Activated CD4-positive, alpha-beta T cell treated with anti-CD3 and anti-CD28 coated beads, Interleukin-2, amount 50 U/mL, for 1 hour (primary cell): ENCODE measurements at regions not wholly inside any gene's neighbourhood (a gene's known extent, or its start where the extent isn't known, plus 50 kb on each side); places are given as distances from the start of the nearest gene placed in this dataset.
"Not testable (repeated sequence)": the region's sequence is repeated elsewhere in the genome, so short reads cannot be mapped to it uniquely, and the experiment has no call there.

Experiments used
- DNase-seq: peaks from one replicate; pipeline ENCODE4 v3.0.0-alpha.2; 2020

GRCh38 chrX:136975684-136976470 lies 57.9 kb downstream of the GPR101 start:
- DNase-seq = no peak

DNA sequence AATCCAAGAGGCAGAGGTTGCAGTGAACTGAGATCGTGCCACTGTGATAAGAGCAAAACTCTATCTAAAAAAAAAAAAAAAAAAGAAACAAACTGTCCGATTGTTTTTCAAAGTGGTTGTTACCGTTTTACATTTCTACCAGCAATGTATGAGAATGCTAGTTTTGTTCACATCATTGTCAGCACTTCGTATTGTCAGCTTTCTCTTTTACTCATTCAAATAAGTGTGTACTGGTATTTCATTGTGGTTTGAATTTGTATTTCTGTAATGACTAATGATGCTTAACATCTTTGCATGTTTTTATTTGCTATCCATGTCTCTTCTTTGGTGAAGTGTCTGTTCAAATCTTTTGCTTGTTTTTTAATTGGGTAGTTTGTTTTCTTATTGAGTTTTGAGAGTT lies 65.8 kb downstream of the GPR101 start:
- no peak for DNase-seq

DNA sequence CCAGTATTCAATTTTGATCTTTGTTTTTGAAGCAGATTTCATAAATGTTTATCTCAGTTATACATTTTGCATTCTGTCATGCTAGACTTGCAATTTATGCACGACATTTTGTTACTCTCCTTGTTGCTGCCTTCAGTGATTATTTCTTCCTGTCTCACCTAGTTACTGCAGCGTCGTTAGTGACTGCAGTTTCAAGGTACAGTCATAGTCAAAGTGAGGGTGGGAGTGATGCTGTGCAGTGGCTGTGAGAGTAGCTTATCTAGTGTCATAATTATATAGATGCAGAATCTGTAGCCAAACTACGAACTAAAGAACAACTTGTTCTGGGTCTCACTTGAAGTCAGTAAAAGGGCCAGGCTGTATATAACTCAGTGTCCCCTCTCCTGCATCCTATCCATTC lies 69.8 kb downstream of the GPR101 start:
- no peak for DNase-seq

DNA sequence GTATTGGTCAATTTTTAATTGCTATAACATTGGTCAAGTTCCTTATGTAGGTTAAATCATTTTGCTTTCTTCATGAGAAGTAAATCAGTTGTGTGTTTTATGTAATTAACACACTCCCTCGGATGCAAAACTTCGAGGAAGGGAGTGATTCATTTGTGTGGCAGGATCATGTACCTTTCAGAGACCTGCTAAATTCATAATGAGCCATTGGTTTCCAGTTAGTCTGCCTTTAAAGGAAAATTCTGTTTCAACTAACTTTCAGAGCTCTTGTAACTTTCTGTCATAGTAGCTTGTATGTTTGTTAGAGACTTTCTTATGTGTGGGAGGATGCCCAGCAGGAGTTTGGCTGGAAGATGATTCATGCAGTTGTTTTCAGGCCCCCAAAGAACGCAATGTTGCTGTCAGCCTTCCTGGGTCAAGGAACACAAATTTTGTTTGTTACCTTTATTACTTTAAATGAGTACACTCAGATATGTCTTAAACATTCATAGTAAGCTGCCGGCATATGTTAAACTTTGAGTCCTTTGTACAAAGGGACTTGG lies 72.1 kb downstream of the GPR101 start:
- no peak for DNase-seq

DNA sequence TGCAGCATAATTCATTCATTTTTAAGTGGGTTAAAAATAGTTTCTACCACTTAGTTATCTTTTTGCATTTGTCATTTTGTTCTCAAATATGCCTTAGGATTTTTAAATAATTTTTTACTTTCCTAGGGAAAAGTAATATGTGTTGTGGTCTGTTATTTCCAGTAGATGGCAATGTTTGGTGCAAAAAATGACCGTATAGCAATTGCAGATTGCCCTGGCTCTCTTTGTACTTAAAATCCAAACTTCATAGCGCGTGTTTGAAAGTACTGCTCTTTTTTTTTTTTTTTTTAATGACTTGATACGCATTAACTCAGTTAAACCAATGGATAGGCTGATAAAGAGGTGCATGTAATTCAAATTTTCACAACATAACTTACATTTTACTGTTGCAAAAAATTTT lies 74.4 kb upstream of the RBMX start:
- no peak for DNase-seq

GRCh38 chrX:136953867-136954787 lies 73.6 kb upstream of the RBMX start:
- DNase-seq = peak; percentile 41

GRCh38 chrX:136950211-136950610 lies 69.7 kb upstream of the RBMX start:
- no peak for DNase-seq

DNA sequence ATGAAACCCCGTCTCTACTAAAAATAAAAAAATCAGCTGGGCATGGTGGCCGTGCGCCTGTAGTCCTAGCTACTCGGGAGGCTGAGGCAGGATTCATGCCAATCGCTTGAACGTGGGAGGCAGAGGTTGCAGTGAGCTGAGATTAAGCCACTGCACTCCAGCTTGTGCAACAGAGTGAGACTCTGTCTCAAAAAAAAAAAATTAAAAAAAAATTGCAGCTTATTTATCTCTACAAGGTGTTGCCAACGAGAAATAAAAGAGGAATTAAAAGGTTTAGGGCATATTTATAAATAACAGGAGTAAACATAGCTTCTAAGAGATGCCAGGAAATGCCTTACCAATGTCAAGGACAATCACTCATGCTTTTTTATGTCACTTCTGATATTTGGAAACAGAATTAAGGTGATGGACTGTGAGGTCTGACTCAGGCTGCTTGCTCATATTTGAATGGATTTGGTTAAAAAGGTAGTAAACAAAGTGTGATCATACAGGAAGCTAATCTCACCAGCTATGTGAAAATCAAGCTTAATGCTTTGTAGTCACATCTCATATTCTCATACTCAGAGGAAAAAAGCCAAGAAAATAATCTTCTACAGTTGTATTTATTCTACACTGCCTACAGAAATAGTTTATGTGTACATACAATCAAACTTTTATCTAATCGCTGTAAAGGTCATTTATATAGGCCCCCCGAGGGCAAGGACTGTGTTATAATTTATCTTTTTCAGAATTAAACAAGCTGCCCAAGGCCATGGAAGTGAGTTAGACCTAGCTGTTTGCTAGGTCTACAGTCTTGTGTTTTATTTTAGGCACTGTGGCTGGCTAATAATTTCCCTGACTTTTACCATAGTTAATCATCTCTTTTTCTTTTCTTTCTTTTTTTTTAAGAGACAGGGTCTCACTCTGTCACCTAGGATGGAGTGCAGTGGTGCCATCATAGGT lies 61.1 kb upstream of the RBMX start:
- no peak for DNase-seq

GRCh38 chrX:136936183-136936549 lies 55.6 kb upstream of the RBMX start:
- DNase-seq = no peak

DNA sequence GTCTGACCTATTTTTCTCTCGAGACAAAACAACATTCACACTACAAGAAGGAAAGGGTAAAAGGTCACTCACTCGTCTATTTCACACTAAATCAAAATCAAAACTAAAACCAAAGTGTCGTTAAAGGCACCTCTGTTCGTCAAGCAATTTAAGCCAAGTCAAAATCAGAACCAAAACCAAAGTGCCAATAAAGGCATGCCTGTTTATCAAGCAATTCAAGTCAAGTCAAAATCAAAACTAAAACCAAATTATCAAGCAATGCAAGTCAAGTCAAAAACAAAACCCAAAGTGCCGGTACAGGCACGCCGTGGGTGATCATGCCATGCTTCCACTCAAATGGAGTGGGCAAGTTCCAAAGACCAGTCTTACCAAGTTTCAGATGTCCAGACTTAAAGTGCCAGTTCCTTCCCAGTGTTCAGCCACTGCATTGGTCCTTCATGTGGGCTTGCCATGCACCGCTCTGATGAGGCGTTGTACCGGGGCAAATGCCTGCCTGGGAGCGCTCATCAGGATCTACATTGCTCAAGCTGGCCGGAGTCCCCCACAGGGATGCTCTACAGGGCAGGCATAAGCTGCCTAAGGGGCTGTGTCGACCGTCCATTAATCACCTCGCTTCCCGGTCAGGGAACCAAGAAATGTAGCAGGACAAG lies 55.1 kb upstream of the RBMX start:
- DNase-seq = not testable (repeated sequence)

- DNase-seq = not testable (repeated sequence)
These were observed 54.1 kb upstream of the RBMX start for GRCh38 chrX:136934652-136935051.

- no peak for DNase-seq
These were observed 53.2 kb upstream of the RBMX start for GRCh38 chrX:136933611-136934145.

DNA sequence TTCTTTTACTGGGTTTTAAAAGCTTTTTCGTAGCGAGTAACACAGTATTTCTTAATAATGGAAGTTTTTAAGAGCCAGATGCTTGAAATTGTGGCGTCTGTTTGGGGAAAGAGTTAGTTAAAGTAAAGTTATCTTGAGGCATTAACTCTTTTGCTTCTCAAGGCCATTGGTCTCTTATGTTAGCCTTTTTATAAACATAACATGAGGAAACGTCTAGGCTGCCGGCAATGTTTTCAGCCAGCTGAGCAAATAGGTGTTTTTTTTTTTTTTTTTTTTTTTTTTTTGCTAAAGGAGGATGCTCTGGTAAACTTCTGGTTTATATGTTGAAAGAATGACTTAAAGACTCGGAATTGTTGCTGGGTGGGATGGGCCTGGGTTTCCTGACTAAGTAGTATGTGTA lies 51.1 kb upstream of the RBMX start:
- no peak for DNase-seq
